HG03064 (cell line): ENCODE measurements at regions not wholly inside any gene's neighbourhood (a gene's known extent, or its start where the extent isn't known, plus 50 kb on each side); places are given as distances from the start of the nearest gene placed in this dataset.
"Not testable (repeated sequence)": the region's sequence is repeated elsewhere in the genome, so short reads cannot be mapped to it uniquely, and the experiment has no call there.

Source experiments
- ATAC-seq: cut with Tn5 transposase; IDR thresholded peaks from one replicate; pipeline ENCODE4 v1.9.1; 2021; ENCODE audit warnings: low read depth; ENCODE audit not compliant: unreplicated experiment

GRCh38 chr11:96878299-96879051 lies 488.7 kb downstream of the JRKL start:
- ATAC-seq: no peak

- ATAC-seq: not testable (repeated sequence)
Observed at GRCh38 chr11:96882622-96883021, 492.8 kb downstream of the JRKL start.

GRCh38 chr11:96885405-96885804 lies 495.6 kb downstream of the JRKL start:
- no peak for ATAC-seq

GRCh38 chr11:96885912-96886311 lies 496.1 kb downstream of the JRKL start:
- ATAC-seq: no peak

- no peak for ATAC-seq
Observed at GRCh38 chr11:96893988-96894387, 504.2 kb downstream of the JRKL start.

- ATAC-seq: no peak
Observed at GRCh38 chr11:96894587-96894986, 504.8 kb downstream of the JRKL start.

GRCh38 chr11:96899971-96900370 lies 510.2 kb downstream of the JRKL start:
- ATAC-seq: no peak

GRCh38 chr11:96905143-96905542 lies 515.3 kb downstream of the JRKL start:
- no peak for ATAC-seq

- ATAC-seq: no peak
Observed at GRCh38 chr11:96905663-96906062, 515.9 kb downstream of the JRKL start.

- no peak for ATAC-seq
Observed at GRCh38 chr11:96906476-96906875, 516.7 kb downstream of the JRKL start.

- no peak for ATAC-seq
Observed at GRCh38 chr11:96925862-96926261, 536.0 kb downstream of the JRKL start.

- ATAC-seq: no peak
Observed at GRCh38 chr11:96940227-96940626, 550.4 kb downstream of the JRKL start.

- no peak for ATAC-seq
Observed at GRCh38 chr11:96942855-96943254, 553.0 kb downstream of the JRKL start.

GRCh38 chr11:96943970-96944369 lies 554.2 kb downstream of the JRKL start:
- ATAC-seq: no peak

- no peak for ATAC-seq
Observed at GRCh38 chr11:96948066-96948465, 558.3 kb downstream of the JRKL start.

GRCh38 chr11:96949464-96949863 lies 559.7 kb downstream of the JRKL start:
- ATAC-seq: no peak

GRCh38 chr11:96954587-96955242 lies 564.9 kb downstream of the JRKL start:
- ATAC-seq: no peak

- ATAC-seq: no peak
Observed at GRCh38 chr11:96960476-96960875, 570.7 kb downstream of the JRKL start.

GRCh38 chr11:96960926-96961325 lies 571.1 kb downstream of the JRKL start:
- ATAC-seq: no peak

- no peak for ATAC-seq
Observed at GRCh38 chr11:96961931-96962330, 572.1 kb downstream of the JRKL start.

GRCh38 chr11:96963375-96963774 lies 573.6 kb downstream of the JRKL start:
- ATAC-seq: no peak

- ATAC-seq: no peak
Observed at GRCh38 chr11:96964661-96965060, 574.8 kb downstream of the JRKL start.
